ENCODE measurements at regions not wholly inside any gene's neighbourhood (a gene's known extent, or its start where the extent isn't known, plus 50 kb on each side); places are given as distances from the start of the nearest gene placed in this dataset.

DNA sequence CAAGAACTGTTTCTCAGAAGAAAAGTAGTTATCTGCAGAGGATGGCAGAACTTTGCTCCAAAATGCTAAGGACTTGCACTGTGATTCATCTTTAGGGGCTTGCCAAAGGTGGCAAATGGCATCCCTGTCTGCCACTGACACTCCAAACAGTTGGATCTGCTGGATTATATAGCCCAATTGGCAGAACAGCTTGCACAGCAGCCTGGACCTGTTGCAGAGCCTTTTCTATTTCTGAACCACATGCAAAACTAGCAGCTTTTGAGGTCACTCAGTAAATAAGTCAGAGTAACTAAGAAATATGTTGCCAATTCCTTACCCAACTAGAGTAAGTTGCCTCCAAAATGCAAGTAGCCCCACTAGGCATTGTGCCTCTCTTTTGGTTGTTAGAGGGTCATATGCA is 397.5 kb upstream of the NOVA1 start:
- no peak for DNase-seq (ENCODE audit: low read depth in 2 of 2)

DNA sequence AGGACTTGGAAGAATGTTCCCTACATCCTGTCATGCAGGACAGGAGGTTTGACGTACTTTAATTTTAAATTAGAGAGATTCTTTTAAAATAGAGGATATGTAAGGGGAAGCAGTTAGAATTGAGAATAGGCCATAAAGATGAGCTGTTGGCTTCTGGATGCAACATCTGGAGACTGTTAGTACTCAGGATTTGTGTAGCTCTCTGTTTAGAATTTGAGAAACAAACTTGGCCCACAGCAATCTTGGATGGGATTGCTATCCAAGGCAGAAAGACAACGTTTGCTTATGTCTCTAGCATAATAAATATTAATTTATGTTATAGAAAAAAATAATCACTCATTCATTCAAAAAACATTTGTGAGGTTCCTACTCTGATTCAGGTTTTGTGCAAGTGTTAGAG is 398.4 kb upstream of the NOVA1 start:
- DNase-seq (ENCODE audit: low read depth in 2 of 2), result no peak

DNA sequence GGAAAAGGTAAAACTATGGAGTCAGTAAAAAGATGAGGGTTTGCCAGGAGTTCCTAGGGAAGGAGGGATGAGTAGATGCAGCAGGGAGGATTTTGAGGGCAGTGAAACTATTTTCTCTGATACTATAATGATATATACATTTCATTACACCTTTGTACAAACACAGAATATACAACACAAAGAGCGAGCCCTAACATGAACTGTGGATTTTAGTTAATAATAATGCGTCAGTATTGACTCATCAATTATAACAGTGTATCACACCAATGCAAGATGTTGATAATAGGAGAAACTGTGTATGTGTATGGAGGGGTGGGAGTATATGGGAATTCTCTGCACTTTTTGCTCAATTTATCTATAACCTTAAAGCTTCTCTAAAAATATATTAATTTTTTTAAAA is 404.3 kb upstream of the NOVA1 start:
- no peak for DNase-seq (ENCODE audit: low read depth in 2 of 2)

DNA sequence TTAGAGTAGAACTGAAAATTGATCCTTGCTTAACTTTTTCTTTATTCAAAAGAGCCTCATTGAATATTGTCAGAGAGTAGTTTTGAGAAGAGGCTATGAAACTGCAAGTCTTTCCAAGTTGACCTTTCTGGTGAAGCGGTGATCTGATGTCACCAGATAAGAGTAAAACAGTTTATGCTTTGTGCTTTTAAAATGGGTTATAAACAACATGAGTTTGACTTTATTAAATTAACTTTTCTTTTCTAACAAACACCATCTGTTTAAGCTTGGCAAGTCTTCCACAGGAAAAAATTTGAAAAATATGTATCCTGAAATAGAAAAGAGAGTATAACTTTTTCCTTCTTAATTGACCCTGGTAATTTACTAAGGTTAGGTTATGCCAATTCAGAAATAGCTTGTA is 408.7 kb upstream of the NOVA1 start:
- no peak for DNase-seq (ENCODE audit: low read depth in 2 of 2)

DNA sequence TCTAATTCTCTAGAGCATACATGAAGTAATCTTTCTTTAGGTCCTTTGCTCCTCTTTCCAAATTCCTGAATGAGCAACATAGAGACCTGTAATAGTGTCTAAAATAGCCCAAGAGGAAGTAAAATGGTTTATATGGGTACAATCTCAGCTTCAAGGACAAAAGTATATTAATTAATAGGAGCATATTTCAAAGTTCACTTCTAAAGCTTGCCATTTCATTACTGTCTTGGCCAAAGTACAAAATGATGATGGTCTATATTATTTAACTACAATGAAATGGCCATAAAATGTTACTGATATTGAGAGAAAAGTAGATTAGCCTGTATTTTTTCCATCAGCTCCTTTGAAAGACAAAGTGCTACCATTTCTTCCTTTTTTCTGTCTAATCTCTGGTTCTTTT is 410.4 kb upstream of the NOVA1 start:
- DNase-seq (ENCODE audit: low read depth in 2 of 2), result no peak

DNA sequence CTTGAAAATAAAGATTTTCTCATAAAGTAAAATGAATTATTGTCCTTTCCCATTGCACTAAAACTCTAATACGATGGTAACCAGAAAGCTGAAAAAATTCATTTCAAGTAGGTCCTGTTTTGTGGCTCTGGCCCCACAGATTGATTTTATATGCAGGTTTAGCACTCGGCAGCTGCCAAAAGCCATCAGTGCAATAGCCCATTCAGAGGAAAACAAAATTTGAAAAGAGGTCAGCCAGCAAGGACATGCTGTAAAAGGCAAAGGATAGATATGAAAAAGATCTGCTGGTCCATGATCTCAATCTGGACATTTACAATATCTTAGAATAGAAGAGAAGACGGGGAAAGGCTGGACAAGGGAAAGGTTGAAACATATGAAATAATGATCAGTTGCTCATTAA is 414.8 kb upstream of the NOVA1 start:
- no peak for DNase-seq (ENCODE audit: low read depth in 2 of 2)

DNA sequence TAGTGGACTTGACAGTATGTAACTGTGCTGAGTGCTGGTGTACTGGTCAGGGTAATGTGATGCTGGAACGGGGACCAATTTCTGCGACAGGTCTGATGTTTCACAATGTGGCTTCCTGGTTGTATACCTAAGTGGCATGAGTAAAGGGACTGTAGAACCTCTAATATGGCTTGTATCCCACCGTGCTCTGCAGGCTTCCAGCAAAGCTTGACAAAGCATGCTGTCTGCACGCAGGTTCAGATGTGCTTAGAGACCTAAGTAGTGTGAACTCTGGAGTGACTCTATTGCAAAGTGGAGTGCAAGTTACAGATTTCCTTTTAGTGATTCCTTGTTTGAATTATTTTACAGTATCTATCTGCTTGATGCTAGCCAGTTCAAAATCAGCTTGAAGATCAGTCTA is 415.8 kb upstream of the NOVA1 start:
- DNase-seq (ENCODE audit: low read depth in 2 of 2), result no peak

DNA sequence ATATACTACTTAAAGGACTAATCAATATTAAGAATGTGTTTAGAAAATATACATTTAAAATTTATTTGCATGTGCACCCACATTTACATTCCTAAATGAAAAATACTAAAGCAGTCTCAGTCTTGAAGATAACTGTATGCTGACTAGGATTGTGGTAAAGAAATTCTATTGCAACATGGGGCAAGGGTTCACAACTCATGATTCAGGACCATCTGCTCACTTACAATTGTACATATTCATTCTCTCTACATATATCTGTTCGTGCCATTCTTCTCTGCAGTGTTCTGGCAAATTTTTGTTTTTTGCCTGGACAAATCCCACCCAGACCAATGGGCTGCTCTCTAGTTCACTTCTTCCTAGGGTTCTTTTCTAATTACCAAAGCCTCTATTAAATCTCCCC is 417.2 kb upstream of the NOVA1 start:
- no peak for DNase-seq (ENCODE audit: low read depth in 2 of 2)

DNA sequence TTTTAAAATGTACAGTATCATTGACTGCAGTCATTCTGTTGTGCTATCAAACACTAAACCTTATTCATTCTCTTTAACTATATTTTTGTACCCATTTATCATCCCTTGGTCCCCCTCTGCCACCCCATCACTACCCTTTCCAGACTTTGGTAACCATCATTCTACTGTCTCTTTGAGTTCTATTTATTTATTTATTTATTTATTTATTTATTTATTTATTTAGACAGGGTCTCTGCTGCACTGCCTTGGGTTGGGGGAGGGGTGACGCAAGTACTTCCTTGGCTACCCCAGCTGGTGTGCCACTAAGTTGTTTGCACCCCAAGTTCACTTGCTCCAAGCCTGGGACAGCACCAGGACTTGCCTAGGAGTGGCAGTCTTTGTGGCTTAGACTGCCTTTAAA is 427.8 kb upstream of the NOVA1 start:
- no peak for DNase-seq (ENCODE audit: low read depth in 2 of 2)

DNA sequence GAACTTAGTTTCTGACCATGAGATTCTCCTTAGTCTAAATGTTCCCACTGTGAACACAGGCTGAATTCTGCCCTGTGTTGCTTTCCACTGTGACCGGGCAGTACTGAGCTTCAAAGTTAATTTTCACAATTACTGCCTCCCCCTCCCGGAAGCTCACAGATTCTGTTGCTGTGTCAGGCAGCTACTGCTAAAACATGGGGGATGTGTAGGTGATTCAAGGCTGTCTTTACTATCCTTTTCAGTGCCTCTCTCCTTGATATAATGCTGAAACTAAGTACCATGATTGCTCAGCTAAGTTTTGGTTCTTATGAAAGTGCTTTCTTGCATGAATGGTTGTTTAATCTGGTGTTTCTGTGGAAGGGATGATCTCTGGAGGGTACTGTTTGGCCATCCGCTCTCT is 428.3 kb upstream of the NOVA1 start:
- no peak for DNase-seq (ENCODE audit: low read depth in 2 of 2)

DNA sequence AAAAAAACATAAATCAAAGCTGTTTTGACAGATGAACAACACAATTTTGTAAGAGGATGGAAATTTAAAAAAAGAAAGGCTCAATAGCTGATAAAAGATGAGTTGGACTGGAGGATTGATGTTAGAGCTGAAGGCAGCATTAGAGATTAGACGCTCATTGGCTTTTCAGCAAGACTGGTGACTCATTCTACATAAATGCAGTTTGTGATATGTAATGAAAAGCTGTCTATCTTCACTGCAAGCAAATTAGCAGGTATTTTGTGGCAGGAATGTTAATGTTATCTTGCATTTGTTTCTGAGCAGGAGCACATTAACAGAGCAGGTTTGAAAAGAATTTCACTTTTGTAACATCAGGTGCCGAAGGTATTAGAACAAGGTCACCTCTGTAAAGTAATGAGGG is 442.7 kb upstream of the NOVA1 start:
- no peak for DNase-seq (ENCODE audit: low read depth in 2 of 2)

DNA sequence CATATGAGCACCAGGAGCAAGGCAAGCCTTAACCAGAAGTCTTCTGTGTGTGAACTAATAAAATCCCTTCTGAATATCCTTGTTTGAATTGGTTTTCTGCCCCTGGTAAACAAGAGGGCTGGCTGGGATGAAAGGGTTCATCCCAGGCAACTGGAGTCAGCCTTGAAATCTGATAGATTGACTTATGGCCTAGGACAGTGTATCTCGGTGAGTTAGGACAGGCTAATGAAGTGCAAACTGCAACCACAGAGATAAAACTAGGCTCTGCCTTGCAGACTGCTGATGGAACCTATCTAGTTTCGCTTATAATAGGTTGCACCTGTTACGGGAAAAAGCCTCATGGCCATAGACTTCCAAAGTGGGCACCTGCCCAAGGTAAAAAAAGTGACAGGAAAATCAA is 451.9 kb upstream of the NOVA1 start:
- no peak for DNase-seq (ENCODE audit: low read depth in 2 of 2)

DNA sequence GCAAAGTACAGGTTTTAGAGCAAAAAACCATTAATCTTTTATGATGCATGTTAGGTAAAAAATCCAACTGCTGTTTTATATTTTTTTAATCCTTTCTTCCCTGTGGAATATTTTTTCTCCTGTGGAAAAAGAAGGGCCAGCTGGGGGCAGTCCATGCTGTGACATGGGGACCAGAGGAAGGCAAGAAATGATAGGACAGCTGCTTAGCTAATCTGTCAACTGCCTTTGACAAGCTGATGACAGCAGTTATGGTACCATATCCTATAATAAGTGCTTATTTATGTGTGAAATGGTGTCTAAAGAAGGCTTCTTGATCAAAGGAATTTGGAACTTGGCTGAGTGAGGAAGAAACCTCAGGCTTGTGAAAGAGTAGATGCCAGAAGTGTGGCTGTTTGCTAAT is 452.4 kb upstream of the NOVA1 start:
- no peak for DNase-seq (ENCODE audit: low read depth in 2 of 2)

DNA sequence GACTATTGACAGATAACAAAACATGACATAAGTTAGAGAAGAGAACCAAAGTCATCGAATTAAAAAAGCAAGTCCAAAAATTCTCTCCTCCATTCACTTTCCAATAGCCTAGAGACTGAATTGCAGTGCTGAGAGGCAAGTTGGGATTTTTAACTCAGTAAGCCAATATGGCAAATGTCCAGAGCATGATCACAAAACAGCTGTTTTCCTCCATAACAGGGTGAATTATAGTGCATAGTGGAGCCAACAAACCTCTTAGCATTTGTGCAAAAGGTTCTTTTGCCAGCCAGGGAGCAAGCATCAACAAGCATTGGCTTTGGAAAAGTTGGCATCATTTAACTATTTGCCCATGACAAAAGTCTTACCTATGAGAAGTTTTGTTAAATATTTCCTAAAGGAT is 458.8 kb upstream of the NOVA1 start:
- DNase-seq (ENCODE audit: low read depth in 2 of 2), result no peak

DNA sequence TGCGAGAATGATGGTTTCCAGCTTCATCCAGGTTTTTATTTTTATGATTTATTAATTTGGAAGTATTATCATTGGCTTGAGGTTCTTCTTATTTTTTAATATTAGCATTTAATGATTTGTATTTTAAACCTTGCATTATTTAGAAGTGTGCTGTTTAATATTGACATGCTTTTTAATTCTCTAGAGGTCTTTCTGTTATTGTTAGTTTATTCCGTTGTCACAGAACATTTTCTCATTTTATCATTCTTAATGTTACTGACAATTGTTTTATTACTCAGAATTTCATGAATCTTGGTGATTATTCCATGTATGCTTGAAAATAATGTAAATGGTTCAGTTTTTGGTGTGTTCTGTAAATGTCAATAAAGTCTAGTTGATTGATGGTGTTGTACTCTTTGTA is 463.5 kb upstream of the NOVA1 start:
- DNase-seq (ENCODE audit: low read depth in 2 of 2), result no peak

DNA sequence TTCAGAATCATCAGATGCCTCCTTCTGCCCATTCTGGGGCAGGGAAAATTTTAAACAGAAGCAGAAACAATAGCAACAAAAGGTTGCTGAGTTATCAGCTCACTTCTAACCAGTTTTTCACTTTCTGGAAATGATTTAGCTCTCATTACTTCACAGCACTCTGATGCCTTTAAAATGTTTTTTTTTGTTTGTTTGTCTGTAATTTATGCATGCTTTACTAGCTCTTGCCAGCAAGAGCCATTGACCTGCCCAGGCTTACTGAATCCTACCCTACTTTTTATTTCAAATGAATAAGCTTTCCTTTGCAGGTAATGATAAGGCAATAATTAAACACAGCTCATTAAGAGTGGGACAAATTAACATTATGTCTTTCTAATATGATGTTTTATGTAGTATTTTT is 466.1 kb upstream of the NOVA1 start:
- DNase-seq (ENCODE audit: low read depth in 2 of 2), result no peak

DNA sequence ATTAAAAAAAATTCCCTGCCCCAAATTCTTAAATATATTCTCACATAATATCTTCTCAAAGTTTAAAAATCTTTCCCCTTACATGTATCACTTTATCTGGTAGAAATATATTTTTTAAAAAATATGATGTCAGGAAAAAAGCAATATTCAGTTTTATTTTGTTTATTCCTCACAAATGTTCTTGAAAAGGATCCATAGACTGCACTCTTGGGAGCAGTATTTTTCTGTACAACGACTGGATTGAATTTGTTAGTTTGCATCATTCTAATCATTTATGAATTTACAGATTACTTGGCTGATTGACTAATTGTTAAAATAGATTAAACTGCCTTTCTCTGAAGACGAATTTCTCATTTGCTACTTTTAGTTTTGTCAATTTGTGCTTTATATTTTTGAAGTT is 468.1 kb upstream of the NOVA1 start:
- no peak for DNase-seq (ENCODE audit: low read depth in 2 of 2)

DNA sequence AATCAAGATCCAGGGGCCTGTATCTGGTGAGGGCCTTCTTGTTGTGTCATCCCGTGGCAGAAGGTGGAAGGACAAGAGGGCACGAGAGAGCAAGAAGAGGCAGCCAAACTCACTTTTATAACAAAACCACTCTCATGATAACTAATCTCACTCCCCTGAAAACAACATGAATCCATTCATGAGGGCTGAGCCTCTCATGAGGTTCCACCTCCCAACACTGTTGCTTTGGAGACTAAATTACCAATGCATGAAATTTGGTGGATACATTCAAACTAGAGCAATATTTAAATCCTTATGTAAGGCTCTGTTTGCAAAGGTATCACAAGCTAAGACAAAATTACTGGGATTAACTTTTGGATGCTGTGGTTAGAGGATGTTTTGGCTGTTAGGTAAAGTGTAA is 470.1 kb upstream of the NOVA1 start:
- DNase-seq (ENCODE audit: low read depth in 2 of 2), result no peak

DNA sequence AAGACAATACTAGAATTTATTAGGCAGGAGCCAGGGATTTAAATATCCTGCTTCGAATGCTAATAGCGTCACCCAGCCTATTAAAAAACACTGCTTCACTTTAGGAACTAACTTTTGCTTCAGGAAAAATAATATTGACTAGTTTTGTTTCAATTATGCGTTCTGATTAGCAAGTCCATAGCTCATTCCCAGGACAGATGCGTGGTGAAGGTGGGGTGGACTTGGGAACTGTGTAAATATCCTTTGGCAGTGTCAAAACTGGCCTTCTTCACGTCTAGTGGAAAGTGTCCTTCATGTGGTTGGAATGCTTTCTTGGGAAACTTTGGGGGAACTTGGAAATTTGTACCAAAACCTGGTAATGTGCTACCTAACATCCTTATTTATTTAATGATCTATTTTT is 474.8 kb upstream of the NOVA1 start:
- no peak for DNase-seq (ENCODE audit: low read depth in 2 of 2)

DNA sequence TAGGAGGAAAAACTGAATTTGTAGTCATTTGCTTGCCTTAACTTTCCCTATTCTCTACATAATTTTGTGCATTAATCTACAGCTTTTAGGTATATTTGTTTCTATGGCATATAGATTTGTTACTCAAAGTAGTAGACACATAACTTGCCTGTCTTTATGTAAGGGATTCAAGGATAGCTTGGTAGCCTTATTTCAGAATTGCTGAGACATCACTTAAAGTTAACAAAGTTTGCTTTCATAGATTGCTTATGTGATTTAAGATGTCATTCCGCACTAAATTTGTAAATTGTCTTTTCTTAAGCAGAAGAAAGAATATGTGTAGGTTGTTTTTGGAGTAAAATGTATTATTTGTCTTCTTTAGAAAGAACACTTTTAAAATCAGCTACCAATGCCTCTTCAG is 477.7 kb upstream of the NOVA1 start:
- DNase-seq (ENCODE audit: low read depth in 2 of 2), result no peak

DNA sequence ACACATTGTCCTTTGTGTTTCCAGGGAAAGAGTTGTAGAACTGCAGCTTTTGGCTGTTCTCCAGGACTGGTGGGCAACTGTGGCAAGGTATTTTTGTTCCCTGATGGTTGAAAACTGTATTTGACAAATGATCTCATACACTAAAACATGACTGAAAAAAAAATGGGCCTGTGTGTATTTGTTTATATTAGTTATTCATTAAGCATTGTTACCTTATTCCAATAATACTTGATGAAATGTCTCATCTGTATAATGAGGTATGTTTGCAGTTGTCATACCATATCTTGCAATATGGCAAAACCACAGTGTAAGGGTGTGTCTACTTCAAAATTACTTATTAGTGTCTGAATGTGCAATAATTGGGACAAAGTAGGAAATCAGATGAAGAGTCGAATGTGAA is 479.4 kb upstream of the NOVA1 start:
- no peak for DNase-seq (ENCODE audit: low read depth in 2 of 2)

DNA sequence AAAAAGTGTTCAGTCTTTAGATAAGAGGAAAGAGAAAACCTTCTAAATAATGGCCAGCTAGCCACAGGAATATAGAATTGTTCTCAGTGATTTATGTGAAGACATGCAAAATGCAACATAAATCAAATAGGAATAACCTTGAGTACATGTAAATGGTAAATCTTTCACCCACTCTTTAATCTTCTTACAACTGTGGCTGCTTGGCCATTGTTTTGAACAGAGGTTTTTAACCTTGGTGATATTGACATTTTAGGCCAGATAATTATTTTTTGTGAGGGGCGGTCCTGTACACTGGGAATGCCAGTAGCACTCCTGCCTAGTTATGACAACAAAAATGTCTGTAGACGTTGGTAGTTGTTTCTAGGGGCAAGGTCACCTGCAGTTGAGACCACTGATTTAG is 479.9 kb upstream of the NOVA1 start:
- no peak for DNase-seq (ENCODE audit: low read depth in 2 of 2)

DNA sequence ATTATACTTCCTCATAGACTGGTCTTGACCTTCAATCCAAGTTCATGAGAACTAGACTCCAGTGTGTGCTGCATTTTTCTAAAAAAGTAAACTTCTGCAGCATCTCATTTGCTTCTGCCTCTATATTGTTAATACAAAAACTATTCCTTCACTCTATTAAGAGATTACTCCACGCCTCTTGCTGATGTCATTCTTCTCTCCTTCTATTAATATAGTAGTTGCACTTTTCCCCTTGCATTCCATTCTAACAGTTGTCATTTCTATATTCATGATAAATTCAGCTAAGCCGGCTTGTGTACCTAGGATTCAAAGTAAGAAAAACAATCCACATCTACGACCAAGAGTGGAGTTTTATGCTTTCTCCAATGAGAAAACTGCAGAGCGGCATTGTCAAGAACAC is 480.4 kb upstream of the NOVA1 start:
- DNase-seq (ENCODE audit: low read depth in 2 of 2), result no peak

DNA sequence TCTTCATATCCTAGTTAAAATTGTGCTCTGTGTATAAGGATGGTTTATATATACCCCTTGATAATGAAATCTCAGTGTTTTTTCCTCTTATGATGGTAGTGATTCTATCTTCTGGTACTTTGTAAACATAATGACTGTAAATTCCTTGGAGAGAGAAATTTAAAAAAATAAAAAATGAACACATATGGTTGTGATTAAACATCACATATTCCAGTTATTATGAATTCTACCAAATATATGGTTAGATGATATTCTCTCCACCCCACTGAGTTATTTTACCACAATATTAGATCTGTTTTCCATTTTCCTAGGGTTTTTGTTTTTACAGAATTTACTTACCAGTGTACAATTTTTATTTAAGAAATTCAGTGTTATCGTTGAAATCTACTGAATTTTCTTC is 481.9 kb upstream of the NOVA1 start:
- DNase-seq (ENCODE audit: low read depth in 2 of 2), result no peak

DNA sequence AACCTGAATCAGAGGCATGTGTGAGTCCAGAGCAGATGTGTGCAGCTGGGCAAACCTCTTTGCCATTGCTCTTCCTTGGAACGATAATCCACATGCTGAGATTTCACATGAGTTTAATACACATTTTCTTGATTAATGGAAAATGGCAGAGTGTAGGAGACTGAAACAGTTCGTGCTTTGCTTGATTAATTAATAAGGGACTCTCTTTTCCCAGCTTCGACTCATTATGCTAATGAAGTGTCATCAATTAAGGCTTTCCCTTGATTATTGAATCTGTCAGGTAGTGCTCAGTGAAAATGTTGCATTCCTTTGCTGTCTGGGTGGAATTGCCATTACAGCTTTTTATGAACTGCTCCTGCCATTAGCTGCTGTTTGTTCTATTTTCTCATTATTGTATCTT is 487.7 kb upstream of the NOVA1 start:
- no peak for DNase-seq (ENCODE audit: low read depth in 2 of 2)
